Stimulated activated CD8-positive, alpha-beta memory T cell treated with anti-CD3 and anti-CD28 coated beads, Interleukin-12 subunit alpha, Interleukin-12 subunit beta, amount 100 ng/mL, for 24 hours (primary cell): ENCODE measurements at regions not wholly inside any gene's neighbourhood (a gene's known extent, or its start where the extent isn't known, plus 50 kb on each side); places are given as distances from the start of the nearest gene placed in this dataset.

Experiments
- DNase-seq: peaks from one replicate; pipeline ENCODE4 v3.0.0-alpha.2; 2020; ENCODE audit errors: extremely low read depth

DNA sequence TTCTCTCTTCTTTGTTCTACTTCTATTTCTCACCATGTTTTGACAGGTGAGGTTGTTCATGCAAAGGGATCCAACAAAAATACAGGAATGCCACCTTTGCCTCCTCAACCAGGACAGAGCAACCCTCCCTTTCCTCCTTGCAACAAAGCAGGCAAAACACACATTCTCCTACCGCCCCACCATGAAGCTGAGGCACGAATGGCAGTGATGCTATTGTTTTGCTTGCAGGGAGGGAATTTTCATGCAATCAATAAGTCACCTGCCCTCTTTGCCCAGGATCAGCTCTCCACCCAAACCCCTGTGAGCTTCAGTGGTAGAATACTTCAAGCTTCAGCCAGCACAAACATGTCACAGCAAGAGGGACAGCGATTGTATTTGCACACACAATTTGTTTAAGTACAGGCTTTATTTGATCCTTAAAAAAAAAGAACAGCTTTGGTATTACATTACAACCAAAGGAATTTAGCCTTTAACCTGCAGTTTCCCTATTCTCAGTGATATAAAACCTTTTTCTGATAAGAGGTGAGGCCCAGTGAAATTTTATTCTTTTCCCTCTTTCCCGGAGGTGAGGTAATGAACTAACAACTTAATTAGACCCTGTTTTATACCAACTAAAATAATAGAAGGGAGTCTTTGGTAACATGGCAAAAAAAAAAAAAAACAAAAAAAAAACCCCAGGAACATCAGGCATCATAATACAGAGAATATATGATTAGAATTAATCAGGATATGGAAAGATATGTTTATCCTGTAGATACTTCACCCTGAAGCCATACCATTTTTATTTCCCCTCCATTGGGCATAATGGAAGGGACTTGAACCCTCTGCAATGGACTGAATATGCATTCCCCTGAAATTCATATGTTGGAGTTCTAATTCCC, 87.0 kb upstream of the EEA1 start:
- no peak for DNase-seq

- DNase-seq = no peak
Observed at GRCh38 chr12:93016752-93017350, 87.8 kb upstream of the EEA1 start.

GRCh38 chr12:93018610-93019009, 89.5 kb upstream of the EEA1 start:
- DNase-seq = no peak

- DNase-seq = no peak
Observed at GRCh38 chr12:93019212-93019927, 90.3 kb upstream of the EEA1 start.

DNA sequence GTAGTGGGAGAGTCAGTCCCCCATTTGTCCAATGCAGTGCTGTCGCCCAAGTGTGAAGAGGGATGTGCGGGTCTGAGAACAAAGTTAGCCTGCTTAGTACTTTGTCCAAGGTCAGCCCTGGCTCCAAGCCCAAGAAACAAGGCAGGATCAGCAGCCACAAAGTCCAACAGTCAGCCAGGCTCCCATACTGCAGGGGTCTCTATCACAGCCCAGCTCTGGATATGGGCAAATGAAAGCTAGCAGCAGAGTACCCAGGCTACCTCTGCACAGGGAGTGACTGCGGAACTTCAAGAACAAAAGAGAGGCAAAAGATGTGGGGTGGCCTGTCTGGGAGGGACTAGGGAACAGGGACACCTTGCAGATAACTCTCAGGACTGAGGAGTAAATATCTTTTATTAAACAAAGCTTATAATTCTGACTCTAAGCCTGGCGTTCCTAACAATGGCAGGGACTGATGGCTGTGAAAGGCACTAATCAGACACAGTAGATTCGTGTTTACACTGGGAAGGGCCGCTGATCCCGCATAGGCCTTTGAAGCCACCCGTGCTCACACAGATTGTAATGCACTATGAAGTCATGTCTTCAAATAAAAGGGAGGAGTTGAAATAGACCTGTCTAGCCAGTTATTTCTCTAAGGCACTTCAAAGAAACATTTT, 91.0 kb upstream of the EEA1 start:
- DNase-seq = no peak

DNA sequence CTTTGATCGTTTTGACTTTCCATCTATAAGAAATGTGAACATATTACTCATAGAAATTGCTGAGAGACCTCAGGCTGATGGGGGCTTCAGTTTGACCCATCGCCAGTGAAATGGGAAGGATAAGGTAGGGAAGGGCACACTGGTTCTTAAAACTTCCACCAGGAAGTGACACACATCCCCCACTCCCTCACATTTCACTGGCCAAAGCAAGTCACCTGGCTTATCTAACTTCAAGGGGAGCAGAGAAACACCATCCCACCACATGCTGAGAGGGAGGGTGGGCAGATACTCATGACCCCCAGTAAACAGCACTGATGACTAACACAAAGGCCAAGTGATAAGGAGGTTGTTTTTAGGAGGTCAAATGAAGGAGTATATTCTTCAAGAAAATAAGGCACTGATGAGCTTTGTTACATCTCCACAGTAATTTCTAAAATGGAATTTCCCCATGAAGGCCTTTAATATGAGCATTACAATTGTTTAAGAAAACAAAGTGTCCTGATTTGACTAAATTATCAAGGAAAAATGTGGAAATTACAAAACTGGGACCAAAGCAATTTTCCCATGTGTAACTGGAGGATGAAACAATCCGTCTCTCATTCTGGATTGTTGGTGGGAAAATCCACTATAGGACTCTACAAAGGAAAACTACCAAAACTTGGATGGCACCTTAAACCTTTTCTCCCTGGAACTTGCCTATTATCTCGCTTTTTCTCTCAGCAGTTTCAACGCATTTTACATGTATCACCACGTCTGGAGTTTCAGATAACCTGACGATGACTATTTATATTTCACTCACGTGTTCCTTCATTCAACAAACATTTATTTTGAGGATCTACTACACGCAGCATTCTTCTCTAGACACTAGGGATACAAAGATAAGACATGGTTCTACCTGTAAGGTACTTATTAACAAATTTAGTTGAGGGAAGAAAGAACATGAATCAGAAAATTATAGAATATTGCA, 91.8 kb upstream of the EEA1 start:
- DNase-seq = no peak

GRCh38 chr12:93022603-93023340, 93.7 kb upstream of the EEA1 start:
- no peak for DNase-seq

GRCh38 chr12:93025145-93026103, 96.3 kb upstream of the EEA1 start:
- DNase-seq = no peak

- DNase-seq = no peak
Observed at GRCh38 chr12:93027041-93027440, 97.9 kb upstream of the EEA1 start.

GRCh38 chr12:93029091-93029490, 100.0 kb upstream of the EEA1 start:
- no peak for DNase-seq

GRCh38 chr12:93031028-93031427, 101.9 kb upstream of the EEA1 start:
- DNase-seq = no peak

DNA sequence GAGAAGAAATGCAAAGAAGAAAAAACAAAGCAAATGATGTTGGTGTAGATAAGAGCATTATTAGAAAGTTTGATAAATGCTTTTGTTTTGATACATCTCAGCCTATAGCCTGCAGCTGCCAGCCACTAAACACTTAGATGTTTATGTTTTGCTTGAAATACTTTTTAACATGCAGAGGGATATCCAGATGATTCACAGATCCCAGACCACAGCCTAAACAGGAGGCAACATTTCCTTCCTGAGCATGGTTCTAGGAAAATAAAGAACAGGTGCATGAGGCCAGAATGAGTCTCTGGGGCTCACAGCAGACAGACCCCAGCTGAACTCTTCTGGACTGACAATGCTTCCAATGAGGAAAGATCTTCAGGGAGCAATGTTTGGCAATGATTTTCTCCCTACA, 103.7 kb upstream of the EEA1 start:
- DNase-seq = no peak

DNA sequence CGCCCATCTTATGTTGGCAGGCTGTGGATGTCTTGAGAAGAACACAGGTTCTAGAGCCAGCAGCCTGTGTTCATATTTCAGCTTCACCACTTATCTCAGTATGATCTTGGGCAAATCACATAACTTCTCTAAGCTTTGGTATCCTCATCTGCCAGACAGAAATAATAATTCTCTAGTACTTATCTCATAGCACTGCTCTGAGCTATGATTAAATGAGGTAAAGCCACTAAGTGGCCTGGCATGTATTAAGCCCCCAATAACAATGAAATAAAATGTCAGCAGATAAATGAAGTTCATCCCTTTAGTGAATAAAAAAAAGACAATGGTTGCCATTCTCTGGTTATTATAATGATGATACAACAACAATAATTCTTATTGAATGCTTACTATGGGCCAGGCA, 104.9 kb upstream of the EEA1 start:
- DNase-seq = no peak

DNA sequence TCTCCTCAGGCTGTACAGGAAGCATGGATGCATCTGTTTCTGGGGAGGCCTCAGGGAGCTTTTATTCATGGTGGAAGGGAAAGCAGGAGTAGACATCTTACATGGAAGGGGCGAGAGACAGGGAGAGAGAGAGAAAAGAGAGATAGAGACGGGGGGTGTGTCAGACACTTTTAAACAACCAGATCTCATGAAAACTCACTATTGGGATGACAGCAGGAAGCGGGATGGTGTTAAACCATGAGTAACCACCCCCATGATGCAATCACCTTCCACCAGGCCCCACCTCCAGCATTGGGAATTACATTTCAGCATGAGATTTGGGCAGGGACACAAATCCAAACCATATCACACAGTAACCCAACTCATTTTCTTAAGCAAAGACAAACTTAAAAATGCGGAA, 110.0 kb upstream of the EEA1 start:
- no peak for DNase-seq

DNA sequence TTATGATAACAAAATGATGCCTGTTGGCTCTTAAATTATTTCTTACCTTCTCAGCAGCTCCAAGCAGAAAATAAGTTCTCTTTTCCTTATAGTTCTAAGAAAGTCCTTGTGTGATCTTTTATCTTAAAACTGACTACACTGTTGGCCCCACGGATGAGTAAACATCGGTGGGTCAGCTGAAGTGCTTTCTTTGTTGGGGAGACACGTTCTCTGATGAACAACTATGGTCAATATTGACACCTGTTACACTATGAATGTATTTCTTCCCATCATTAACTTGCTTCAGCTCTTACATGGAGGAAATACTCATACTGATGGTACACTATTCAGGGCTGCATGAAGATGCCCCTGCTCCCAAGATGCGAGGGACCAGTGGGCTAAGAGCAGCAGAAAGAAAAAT, 110.8 kb upstream of the EEA1 start:
- no peak for DNase-seq

DNA sequence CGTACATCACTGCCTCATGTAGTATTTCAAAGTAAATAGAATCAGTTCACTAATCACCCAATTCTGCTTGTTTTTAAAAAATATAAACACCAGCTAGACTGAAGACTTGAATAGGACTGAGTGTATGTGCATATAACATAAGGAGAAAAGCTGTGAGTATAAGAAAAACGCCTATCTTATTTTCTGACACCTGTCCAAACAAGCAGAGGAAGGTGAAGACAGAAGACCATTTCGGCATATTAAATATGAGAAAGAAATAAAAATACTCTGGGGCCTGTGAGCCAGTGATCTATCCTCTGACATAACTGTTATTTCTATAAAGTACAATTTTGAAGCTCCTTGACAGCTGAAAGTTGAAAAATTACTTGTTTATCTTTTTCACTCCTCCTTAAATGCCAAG, 111.3 kb upstream of the EEA1 start:
- no peak for DNase-seq

- no peak for DNase-seq
Observed at GRCh38 chr12:93041416-93041815, 112.3 kb upstream of the EEA1 start.

GRCh38 chr12:93042283-93042682, 113.2 kb upstream of the EEA1 start:
- DNase-seq = no peak

- DNase-seq = no peak
Observed at GRCh38 chr12:93042684-93043083, 113.6 kb upstream of the EEA1 start.
